GM18508 (cell line): ENCODE measurements at regions not wholly inside any gene's neighbourhood (a gene's known extent, or its start where the extent isn't known, plus 50 kb on each side); places are given as distances from the start of the nearest gene placed in this dataset.

ENCODE experiments used
- ATAC-seq: cut with Tn5 transposase; IDR thresholded peaks from one replicate; pipeline ENCODE4 v1.9.1; 2021; ENCODE audit warnings: moderate number of reproducible peaks; ENCODE audit not compliant: insufficient read depth, unreplicated experiment

DNA sequence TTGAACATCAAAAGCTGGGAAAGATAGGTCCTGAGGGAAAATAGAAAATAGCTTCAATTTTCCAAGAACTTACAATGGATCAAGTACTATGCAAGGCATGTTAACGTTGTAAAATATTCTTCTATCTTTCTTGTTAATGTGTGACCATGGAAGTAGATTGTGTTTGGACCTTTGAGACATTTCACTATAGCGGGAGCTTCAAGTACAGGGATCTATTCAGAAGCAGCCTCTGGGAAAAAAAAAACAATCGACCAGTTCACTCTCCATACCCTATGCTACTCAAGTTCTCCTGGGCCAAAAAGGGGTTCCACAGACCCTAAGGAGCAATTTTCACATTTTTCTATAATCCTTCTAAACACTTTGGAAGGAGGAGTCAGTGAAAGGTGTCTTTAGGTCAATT, 54.1 kb upstream of the ATP10B start:
- ATAC-seq = no peak

DNA sequence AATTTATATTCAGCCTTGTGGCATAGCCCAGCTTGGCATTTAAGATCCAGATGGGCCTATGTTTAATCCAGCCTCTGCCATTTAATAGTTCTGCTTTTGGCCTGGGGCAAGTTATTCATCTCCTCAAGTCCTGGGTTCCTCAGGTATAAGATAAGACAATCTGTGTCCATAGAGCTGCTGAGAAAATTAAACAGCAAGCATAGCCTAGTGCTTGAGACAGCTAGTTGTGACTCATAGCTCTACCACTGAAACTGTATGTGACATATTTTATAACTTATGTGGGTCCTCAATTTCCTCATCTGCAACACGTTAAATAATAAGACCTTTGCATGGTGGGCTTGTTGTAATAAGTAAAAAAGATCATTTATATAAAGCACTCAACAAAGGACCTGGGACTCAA, 53.3 kb upstream of the ATP10B start:
- ATAC-seq = no peak

DNA sequence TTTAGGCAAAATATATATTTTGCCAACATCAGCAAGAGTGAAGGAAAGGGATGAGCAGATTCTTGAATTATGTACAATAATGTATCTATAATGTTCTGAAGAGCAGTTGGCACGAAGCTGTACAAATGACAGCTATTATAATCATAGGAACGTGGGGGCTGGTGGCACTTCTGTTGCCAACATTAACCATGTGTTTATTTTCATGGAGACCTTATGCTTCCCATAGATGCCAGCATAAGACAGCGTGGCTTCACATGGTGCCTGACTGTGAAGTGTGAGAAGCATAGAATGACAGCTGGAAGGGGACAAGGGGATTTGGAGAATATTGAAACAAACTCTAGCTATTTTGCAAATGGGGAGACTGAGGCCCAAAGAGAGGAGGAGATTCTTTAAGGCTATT, 52.6 kb upstream of the ATP10B start:
- no peak for ATAC-seq

DNA sequence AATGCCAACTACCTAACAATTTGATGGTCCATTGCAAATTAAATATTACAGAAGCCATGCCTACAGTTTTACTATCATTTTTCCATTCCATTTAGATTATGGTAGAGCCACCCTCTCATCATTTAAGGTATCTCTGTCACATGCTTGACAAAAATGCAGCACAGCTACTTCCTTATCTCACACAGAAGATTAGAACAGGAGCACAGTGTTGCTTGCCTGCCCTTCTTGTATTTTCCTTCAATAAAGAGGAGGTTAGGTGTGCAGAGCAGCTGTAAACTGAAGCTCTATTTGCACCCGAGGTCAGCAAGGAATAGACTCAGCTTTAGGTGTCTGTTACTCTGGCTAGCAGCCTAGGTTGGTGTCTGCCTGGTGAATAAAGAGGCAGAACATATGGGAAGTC, 51.5 kb upstream of the ATP10B start:
- ATAC-seq = no peak

DNA sequence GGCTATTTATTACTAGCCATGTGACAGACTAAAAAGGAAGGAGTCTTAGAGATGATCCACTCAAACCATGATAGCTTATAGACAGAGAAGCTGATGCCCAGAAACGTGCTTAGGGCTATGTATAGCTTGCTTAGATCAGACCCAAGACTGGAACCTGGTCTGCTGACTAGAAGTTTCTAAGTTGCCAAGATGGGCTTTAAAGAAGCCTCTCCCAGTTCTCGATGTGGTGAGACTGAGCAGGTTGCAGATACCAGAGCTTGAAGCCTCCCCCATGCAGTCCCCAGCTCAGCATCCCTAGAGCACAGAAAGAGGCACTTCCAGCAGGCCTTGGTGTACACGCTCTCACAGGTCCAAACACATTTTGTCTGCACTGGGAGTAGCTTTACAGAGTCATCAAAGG, 51.1 kb upstream of the ATP10B start:
- no peak for ATAC-seq
